HEK293 (cell line): ENCODE measurements at regions not wholly inside any gene's neighbourhood (a gene's known extent, or its start where the extent isn't known, plus 50 kb on each side); places are given as distances from the start of the nearest gene placed in this dataset.

Experiments
- CTCF ChIA-PET: fragments of 350-600 bp; formaldehyde crosslinking; extraction: SDS; loops from one replicate; lab custom pipeline; 2021; ENCODE audit warnings: antibody characterized with exemption; lab: Yijun Ruan, JAX
- POLR2A ChIA-PET: fragments of 300-600 bp; formaldehyde crosslinking; extraction: SDS; loops from one replicate; lab custom pipeline; 2020; ENCODE audit warnings: antibody characterized with exemption, inconsistent platforms; lab: Yijun Ruan, JAX
- H3K27ac ChIP-seq: fragments of 200-500 bp; sonication (Bioruptor generic); 2 replicates; pipeline ENCODE4 v1.5.1; 2014; ENCODE audit warnings: low read depth, low read length, control low read depth, inconsistent platforms; ENCODE audit errors: extremely low read depth
- H3K36me3 ChIP-seq, 2 experiments: fragments of 200-500 bp in 1 of 2; sonication (Bioruptor generic) in 1 of 2; 1 replicate in 1 of 2; 2 replicates in 1 of 2; pipeline ENCODE4 v1.5.1; 2014 to 2017; ENCODE audit warnings: inconsistent platforms in 2 of 2, low read length in 2 of 2; ENCODE audit not compliant: control insufficient read depth in 2 of 2, insufficient read depth in 1 of 2
- H3K4me1 ChIP-seq: fragments of 200-500 bp; sonication (Bioruptor generic); 2 replicates; pipeline ENCODE4 v1.5.1; 2014; ENCODE audit warnings: mild to moderate bottlenecking, low read length, inconsistent platforms; ENCODE audit not compliant: control insufficient read depth, insufficient read depth
- H3K4me3 ChIP-seq: 2 replicates; pipeline ENCODE4 v1.5.1; 2011; ENCODE audit warnings: low read depth, mild to moderate bottlenecking, control low read depth, low read length, moderate library complexity
- H3K9me3 ChIP-seq: fragments of 200-500 bp; sonication (Bioruptor generic); 2 replicates; pipeline ENCODE4 v1.5.1; 2014; ENCODE audit warnings: low read depth, low read length, inconsistent platforms; ENCODE audit not compliant: control insufficient read depth, insufficient read depth
- GLIS1 ChIP-seq: fragments of 450-650 bp; formaldehyde crosslinking; IDR thresholded peaks from 2 replicates; pipeline ENCODE4 v1.5.1; 2016; ENCODE audit warnings: missing biosample characterization, missing genetic modification characterization
- MEIS1 ChIP-seq: sonication (generic); formaldehyde crosslinking; IDR thresholded peaks from 2 replicates; pipeline ENCODE4 v1.8.1; 2022; ENCODE audit warnings: missing genetic modification reagents, mild to moderate bottlenecking, borderline replicate concordance
- SP3 ChIP-seq: fragments of 450-650 bp; formaldehyde crosslinking; IDR thresholded peaks from 2 replicates; pipeline ENCODE4 v1.5.1; 2016; ENCODE audit warnings: missing biosample characterization, missing genetic modification characterization
- ZNF10 ChIP-seq: fragments of 450-650 bp; formaldehyde crosslinking; IDR thresholded peaks from 2 replicates; pipeline ENCODE4 v1.5.1; 2017; ENCODE audit warnings: missing biosample characterization, missing genetic modification characterization
- ZNF112 ChIP-seq: fragments of 450-650 bp; formaldehyde crosslinking; IDR thresholded peaks from 2 replicates; pipeline ENCODE4 v1.5.0; 2017; ENCODE audit warnings: missing biosample characterization, missing genetic modification characterization
- ZNF221 ChIP-seq: fragments of 450-650 bp; formaldehyde crosslinking; IDR thresholded peaks from 2 replicates; pipeline ENCODE4 v1.5.1; 2017; ENCODE audit warnings: missing biosample characterization, missing genetic modification characterization, borderline replicate concordance
- ZNF24 ChIP-seq: fragments of 450-650 bp; formaldehyde crosslinking; IDR thresholded peaks from 2 replicates; pipeline ENCODE4 v1.5.1; 2016; ENCODE audit warnings: missing biosample characterization, missing genetic modification characterization
- ZNF274 ChIP-seq, 2 experiments: fragments of 200-500 bp in 1 of 2; fragments of 450-650 bp in 1 of 2; sonication (Bioruptor generic) in 1 of 2; formaldehyde crosslinking in 1 of 2; IDR thresholded peaks; 2 replicates each; pipeline versions ENCODE4 v1.5.1 to v1.6.1; 2014 to 2016; ENCODE audit warnings: borderline replicate concordance in 1 of 2, inconsistent platforms in 1 of 2, low read length in 1 of 2, missing biosample characterization in 1 of 2, missing genetic modification characterization in 1 of 2
- ZNF302 ChIP-seq: fragments of 450-650 bp; formaldehyde crosslinking; IDR thresholded peaks from 2 replicates; pipeline ENCODE4 v1.5.1; 2016; ENCODE audit warnings: missing biosample characterization, missing genetic modification characterization, low read depth
- ZNF311 ChIP-seq: fragments of 450-650 bp; formaldehyde crosslinking; IDR thresholded peaks from 2 replicates; pipeline ENCODE4 v1.5.1; 2017; ENCODE audit warnings: missing biosample characterization, missing genetic modification characterization, borderline replicate concordance
- ZNF324 ChIP-seq: fragments of 450-650 bp; formaldehyde crosslinking; IDR thresholded peaks from 2 replicates; pipeline ENCODE4 v1.5.1; 2016; ENCODE audit warnings: missing biosample characterization, missing genetic modification characterization
- ZNF354C ChIP-seq: fragments of 450-650 bp; formaldehyde crosslinking; IDR thresholded peaks from 2 replicates; pipeline ENCODE4 v1.5.1; 2016; ENCODE audit warnings: missing biosample characterization, missing genetic modification characterization, low read depth, borderline replicate concordance
- ZNF37A ChIP-seq: fragments of 450-650 bp; IDR thresholded peaks from 2 replicates; pipeline ENCODE4 v1.5.1; 2018; ENCODE audit warnings: missing biosample characterization, missing genetic modification characterization
- ZNF433 ChIP-seq: fragments of 450-650 bp; formaldehyde crosslinking; IDR thresholded peaks from 2 replicates; pipeline ENCODE4 v1.5.1; 2016; ENCODE audit warnings: missing biosample characterization, missing genetic modification characterization, low read depth
- ZNF549 ChIP-seq: fragments of 450-650 bp; IDR thresholded peaks from 2 replicates; pipeline ENCODE4 v1.5.1; 2018; ENCODE audit warnings: missing biosample characterization, missing genetic modification characterization, mild to moderate bottlenecking, inconsistent platforms, moderate library complexity
- ZNF555 ChIP-seq: fragments of 450-650 bp; formaldehyde crosslinking; conservative IDR thresholded peaks from 2 replicates; pipeline ENCODE4 v1.5.1; 2017; ENCODE audit warnings: missing biosample characterization, mild to moderate bottlenecking, missing genetic modification characterization, inconsistent platforms
- ZNF600 ChIP-seq: fragments of 450-650 bp; formaldehyde crosslinking; IDR thresholded peaks from 2 replicates; pipeline ENCODE4 v1.5.1; 2016; ENCODE audit warnings: missing biosample characterization, missing genetic modification characterization
- ZNF777 ChIP-seq: fragments of 450-650 bp; formaldehyde crosslinking; IDR thresholded peaks from 2 replicates; pipeline ENCODE4 v1.5.1; 2017; ENCODE audit warnings: missing biosample characterization, missing genetic modification characterization, borderline replicate concordance
- ZNF792 ChIP-seq: fragments of 450-650 bp; formaldehyde crosslinking; IDR thresholded peaks from 2 replicates; pipeline ENCODE4 v1.5.1; 2016; ENCODE audit warnings: missing biosample characterization, missing genetic modification characterization
- TF ChIP-seq, protein P1 (sequence below): fragments of 450-650 bp; formaldehyde crosslinking; IDR thresholded peaks from 2 replicates; pipeline ENCODE4; 2016; ENCODE audit warnings: missing biosample characterization, missing genetic modification characterization
- TF ChIP-seq, protein P2 (sequence below): fragments of 450-650 bp; formaldehyde crosslinking; IDR thresholded peaks from 2 replicates; pipeline ENCODE4 v1.5.1; 2017; ENCODE audit warnings: missing biosample characterization, missing genetic modification characterization
- TF ChIP-seq, protein P3 (sequence below): fragments of 450-650 bp; formaldehyde crosslinking; IDR thresholded peaks from 2 replicates; pipeline ENCODE4 v1.5.0; 2017; ENCODE audit warnings: missing biosample characterization, missing genetic modification characterization, borderline replicate concordance
- TF ChIP-seq, protein P4 (sequence below): fragments of 450-650 bp; formaldehyde crosslinking; IDR thresholded peaks from 2 replicates; pipeline ENCODE4 v1.5.1; 2016; ENCODE audit warnings: missing biosample characterization, missing genetic modification characterization

DNA sequence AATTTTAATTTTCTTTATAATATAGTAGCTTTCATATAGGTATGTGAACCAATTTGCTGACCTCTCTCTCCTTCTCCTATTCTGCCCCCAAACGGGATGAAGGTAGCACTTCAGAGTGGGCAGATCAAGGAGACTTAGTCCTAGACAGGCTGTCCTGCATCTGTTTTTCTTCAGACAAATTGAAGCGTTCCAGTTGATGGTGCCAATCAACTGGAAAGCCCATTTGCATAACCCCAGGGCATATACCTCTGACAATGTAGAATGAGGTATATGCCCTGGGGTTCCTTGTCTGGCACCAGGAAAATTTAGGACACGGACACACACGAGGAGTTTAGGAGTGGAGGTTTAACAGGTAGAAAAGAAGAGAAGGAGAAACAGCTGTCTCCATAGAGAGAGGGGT lies 502.9 kb downstream of the HTR7 start:
- ChIA-PET POLR2A (no interaction called here), CTCF (no interaction called here)
- no peak overlapping the region for H3K27ac ChIP-seq

DNA sequence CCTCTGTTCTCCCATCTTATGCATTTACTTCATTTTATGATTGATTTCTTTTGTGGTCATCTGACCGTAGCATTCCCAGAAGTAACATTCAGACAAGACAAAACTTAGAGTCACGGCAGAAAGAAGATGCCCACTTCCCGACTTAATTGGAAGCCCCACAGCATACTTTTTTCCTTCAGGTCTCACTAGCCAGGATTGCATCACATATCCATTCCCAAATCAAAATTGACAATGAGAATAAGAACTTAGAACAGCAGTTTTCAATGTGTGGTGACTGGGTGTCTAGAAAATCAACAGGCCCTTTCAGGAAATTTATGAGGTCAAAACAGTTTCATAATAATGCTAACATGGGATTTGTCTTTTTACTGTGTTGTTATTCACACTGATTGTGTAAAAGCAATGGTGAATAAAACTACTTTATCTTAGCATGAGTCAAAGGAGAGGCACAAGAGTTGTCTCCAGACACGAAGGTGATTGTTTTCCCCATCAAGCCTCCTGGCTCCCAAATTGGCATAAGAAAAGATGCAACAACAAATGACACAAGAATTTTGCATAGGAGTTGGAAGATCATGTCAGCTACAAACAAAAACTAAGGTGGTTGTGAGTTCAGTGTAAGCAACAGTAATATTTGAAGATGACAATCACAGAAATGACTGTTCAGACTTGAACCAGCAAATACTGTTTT lies 493.9 kb downstream of the HTR7 start:
- TF ChIP-seq GLIS1 (tag by site-specific recombination) (no peak), ZNF24 (tag by site-specific recombination) (no peak), ZNF354C (tag by site-specific recombination) (no peak), ZNF311 (tag by site-specific recombination) (no peak), ZNF37A (no peak), ZNF600 (tag by site-specific recombination) (no peak), ZNF549 (tag by site-specific recombination) (no peak), MEIS1 (CRISPR knock-in tag) (no peak)
- TF ChIP-seq, protein P1, sequence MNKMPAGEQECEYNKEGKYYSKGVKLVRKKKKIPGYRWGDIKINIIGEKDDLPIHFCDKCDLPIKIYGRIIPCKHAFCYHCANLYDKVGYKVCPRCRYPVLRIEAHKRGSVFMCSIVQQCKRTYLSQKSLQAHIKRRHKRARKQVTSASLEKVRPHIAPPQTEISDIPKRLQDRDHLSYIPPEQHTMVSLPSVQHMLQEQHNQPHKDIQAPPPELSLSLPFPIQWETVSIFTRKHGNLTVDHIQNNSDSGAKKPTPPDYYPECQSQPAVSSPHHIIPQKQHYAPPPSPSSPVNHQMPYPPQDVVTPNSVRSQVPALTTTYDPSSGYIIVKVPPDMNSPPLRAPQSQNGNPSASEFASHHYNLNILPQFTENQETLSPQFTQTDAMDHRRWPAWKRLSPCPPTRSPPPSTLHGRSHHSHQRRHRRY (tag by site-specific recombination) = no peak
- TF ChIP-seq, protein P2, sequence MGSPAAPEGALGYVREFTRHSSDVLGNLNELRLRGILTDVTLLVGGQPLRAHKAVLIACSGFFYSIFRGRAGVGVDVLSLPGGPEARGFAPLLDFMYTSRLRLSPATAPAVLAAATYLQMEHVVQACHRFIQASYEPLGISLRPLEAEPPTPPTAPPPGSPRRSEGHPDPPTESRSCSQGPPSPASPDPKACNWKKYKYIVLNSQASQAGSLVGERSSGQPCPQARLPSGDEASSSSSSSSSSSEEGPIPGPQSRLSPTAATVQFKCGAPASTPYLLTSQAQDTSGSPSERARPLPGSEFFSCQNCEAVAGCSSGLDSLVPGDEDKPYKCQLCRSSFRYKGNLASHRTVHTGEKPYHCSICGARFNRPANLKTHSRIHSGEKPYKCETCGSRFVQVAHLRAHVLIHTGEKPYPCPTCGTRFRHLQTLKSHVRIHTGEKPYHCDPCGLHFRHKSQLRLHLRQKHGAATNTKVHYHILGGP = no peak
- H3K9me3 ChIP-seq = no peaks in the 10 kb centered on the region
- no peaks in the 10 kb centered on the region for H3K36me3 ChIP-seq
- H3K4me3 ChIP-seq = no peak overlapping the region
- CTCF ChIA-PET = interaction anchor here (0.8 kb wide), 1 partner anchor 354 kb away, joined by 4 read pairs; no protein-coding TSS in a partner anchor
- POLR2A ChIA-PET = no interaction called here
- no peak overlapping the region for H3K27ac ChIP-seq
- H3K4me1 ChIP-seq = no peaks in the 10 kb centered on the region

More for the DNA sequence above, 502.9 kb downstream of the HTR7 start:
- Histone ChIP-seq H3K4me1 (no peaks in the 10 kb centered on the region), H3K4me3 (no peak overlapping the region), H3K36me3 (no peaks in the 10 kb centered on the region), H3K9me3 (no peaks in the 10 kb centered on the region)
- TF ChIP-seq ZNF221 (tag by site-specific recombination) = no peak
- no peak for TF ChIP-seq ZNF112
- TF ChIP-seq ZNF433 = no peak
- TF ChIP-seq, protein P3, sequence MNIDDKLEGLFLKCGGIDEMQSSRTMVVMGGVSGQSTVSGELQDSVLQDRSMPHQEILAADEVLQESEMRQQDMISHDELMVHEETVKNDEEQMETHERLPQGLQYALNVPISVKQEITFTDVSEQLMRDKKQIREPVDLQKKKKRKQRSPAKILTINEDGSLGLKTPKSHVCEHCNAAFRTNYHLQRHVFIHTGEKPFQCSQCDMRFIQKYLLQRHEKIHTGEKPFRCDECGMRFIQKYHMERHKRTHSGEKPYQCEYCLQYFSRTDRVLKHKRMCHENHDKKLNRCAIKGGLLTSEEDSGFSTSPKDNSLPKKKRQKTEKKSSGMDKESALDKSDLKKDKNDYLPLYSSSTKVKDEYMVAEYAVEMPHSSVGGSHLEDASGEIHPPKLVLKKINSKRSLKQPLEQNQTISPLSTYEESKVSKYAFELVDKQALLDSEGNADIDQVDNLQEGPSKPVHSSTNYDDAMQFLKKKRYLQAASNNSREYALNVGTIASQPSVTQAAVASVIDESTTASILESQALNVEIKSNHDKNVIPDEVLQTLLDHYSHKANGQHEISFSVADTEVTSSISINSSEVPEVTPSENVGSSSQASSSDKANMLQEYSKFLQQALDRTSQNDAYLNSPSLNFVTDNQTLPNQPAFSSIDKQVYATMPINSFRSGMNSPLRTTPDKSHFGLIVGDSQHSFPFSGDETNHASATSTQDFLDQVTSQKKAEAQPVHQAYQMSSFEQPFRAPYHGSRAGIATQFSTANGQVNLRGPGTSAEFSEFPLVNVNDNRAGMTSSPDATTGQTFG (tag by site-specific recombination) = no peak
- no peak for TF ChIP-seq ZNF274 (IDR thresholded peaks at IDR 0.05; ENCODE audit: low read length)
- no peak for TF ChIP-seq ZNF274 (tag by site-specific recombination; IDR thresholded peaks at IDR 0.05; ENCODE audit: borderline replicate concordance)
- no peak for TF ChIP-seq ZNF777 (tag by site-specific recombination)
- no peak for TF ChIP-seq ZNF311 (tag by site-specific recombination)
- no peak for TF ChIP-seq ZNF555 (tag by site-specific recombination)
- TF ChIP-seq ZNF792 (tag by site-specific recombination) = no peak
- no peak for TF ChIP-seq ZNF10 (tag by site-specific recombination)
- TF ChIP-seq ZNF549 (tag by site-specific recombination) = no peak
- TF ChIP-seq GLIS1 (tag by site-specific recombination) = no peak
- no peak for TF ChIP-seq ZNF302 (tag by site-specific recombination)
- TF ChIP-seq SP3 (tag by site-specific recombination) = no peak
- TF ChIP-seq, protein P4, sequence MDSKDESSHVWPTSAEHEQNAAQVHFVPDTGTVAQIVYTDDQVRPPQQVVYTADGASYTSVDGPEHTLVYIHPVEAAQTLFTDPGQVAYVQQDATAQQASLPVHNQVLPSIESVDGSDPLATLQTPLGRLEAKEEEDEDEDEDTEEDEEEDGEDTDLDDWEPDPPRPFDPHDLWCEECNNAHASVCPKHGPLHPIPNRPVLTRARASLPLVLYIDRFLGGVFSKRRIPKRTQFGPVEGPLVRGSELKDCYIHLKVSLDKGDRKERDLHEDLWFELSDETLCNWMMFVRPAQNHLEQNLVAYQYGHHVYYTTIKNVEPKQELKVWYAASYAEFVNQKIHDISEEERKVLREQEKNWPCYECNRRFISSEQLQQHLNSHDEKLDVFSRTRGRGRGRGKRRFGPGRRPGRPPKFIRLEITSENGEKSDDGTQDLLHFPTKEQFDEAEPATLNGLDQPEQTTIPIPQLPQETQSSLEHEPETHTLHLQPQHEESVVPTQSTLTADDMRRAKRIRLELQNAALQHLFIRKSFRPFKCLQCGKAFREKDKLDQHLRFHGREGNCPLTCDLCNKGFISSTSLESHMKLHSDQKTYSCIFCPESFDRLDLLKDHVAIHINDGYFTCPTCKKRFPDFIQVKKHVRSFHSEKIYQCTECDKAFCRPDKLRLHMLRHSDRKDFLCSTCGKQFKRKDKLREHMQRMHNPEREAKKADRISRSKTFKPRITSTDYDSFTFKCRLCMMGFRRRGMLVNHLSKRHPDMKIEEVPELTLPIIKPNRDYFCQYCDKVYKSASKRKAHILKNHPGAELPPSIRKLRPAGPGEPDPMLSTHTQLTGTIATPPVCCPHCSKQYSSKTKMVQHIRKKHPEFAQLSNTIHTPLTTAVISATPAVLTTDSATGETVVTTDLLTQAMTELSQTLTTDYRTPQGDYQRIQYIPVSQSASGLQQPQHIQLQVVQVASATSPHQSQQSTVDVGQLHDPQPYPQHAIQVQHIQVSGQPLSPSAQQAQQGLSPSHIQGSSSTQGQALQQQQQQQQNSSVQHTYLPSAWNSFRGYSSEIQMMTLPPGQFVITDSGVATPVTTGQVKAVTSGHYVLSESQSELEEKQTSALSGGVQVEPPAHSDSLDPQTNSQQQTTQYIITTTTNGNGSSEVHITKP (tag by site-specific recombination) = no peak
- no peak for TF ChIP-seq ZNF324 (tag by site-specific recombination)
